Astrocyte (in vitro differentiated cells and primary cell): ENCODE measurements at regions not wholly inside any gene's neighbourhood (a gene's known extent, or its start where the extent isn't known, plus 50 kb on each side); places are given as distances from the start of the nearest gene placed in this dataset.

Experiments
- DNase-seq: peaks from one replicate; pipeline ENCODE4 v3.0.0-alpha.2; 2010; ENCODE audit warnings: low read depth
- FAIRE-seq: peaks from 2 replicates; lab custom pipeline; 2011; peaks lifted over from hg19 to GRCh38; lab: Jason Lieb, UNC
- H2AFZ ChIP-seq: 2 replicates; pipeline ENCODE4 v1.6.0; 2012; ENCODE audit warnings: low read depth, low read length, inconsistent platforms
- H3K27ac ChIP-seq: 2 replicates; pipeline ENCODE4 v1.5.1; 2011; ENCODE audit warnings: low read depth, low read length, inconsistent platforms
- H3K27me3 ChIP-seq: 2 replicates; pipeline ENCODE4 v1.6.0; 2011; ENCODE audit warnings: low read length, inconsistent platforms; ENCODE audit not compliant: insufficient read depth
- H3K36me3 ChIP-seq: 2 replicates; pipeline ENCODE4 v1.5.1; 2011; ENCODE audit warnings: low read length, inconsistent platforms; ENCODE audit not compliant: insufficient read depth
- H3K4me1 ChIP-seq: 2 replicates; pipeline ENCODE4 v1.5.1; 2011; ENCODE audit warnings: low read length, inconsistent platforms; ENCODE audit not compliant: insufficient read depth
- H3K4me2 ChIP-seq: 2 replicates; pipeline ENCODE4 v1.6.0; 2012; ENCODE audit warnings: low read length, inconsistent platforms
- H3K4me3 ChIP-seq: 2 replicates; pipeline ENCODE4 v1.5.1; 2011; ENCODE audit warnings: low read depth, mild to moderate bottlenecking, low read length, inconsistent platforms; ENCODE audit not compliant: insufficient read depth
- H3K79me2 ChIP-seq: 2 replicates; pipeline ENCODE4 v1.6.0; 2012; ENCODE audit warnings: mild to moderate bottlenecking, low read length, inconsistent platforms; ENCODE audit not compliant: insufficient read depth
- H3K9ac ChIP-seq: 2 replicates; pipeline ENCODE4 v1.6.0; 2012; ENCODE audit warnings: mild to moderate bottlenecking, low read length, inconsistent platforms
- H3K9me3 ChIP-seq: 2 replicates; pipeline ENCODE4 v1.5.1; 2012; ENCODE audit warnings: low read depth, mild to moderate bottlenecking, low read length, inconsistent platforms; ENCODE audit not compliant: insufficient read depth
- H4K20me1 ChIP-seq: 2 replicates; pipeline ENCODE4 v1.6.0; 2012; ENCODE audit warnings: low read length, inconsistent platforms; ENCODE audit not compliant: insufficient read depth
- H3K27ac Mint-ChIP-seq: one replicate; pipeline ENCODE4 v1.8.0; 2021; ENCODE audit warnings: mild to moderate bottlenecking, mixed read lengths; ENCODE audit not compliant: unreplicated experiment
- H3K27me3 Mint-ChIP-seq: one replicate; pipeline ENCODE4 v1.8.0; 2021; ENCODE audit warnings: low read depth, mixed read lengths; ENCODE audit not compliant: unreplicated experiment
- H3K36me3 Mint-ChIP-seq: one replicate; pipeline ENCODE4 v1.8.0; 2021; ENCODE audit warnings: low read depth, mixed read lengths; ENCODE audit not compliant: unreplicated experiment
- H3K4me1 Mint-ChIP-seq: one replicate; pipeline ENCODE4 v1.8.0; 2021; ENCODE audit warnings: low read depth, mixed read lengths; ENCODE audit not compliant: unreplicated experiment
- H3K4me3 Mint-ChIP-seq: one replicate; pipeline ENCODE4 v1.8.0; 2021; ENCODE audit warnings: mild to moderate bottlenecking, moderate library complexity, mixed read lengths; ENCODE audit not compliant: unreplicated experiment
- H3K9me3 Mint-ChIP-seq: one replicate; pipeline ENCODE4 v1.8.0; 2021; ENCODE audit warnings: mild to moderate bottlenecking, mixed read lengths; ENCODE audit not compliant: unreplicated experiment
- CTCF ChIP-seq: IDR thresholded peaks from 2 replicates; pipeline ENCODE4 v1.5.1; 2011; ENCODE audit warnings: low read depth, mild to moderate bottlenecking, inconsistent platforms, low read length, moderate library complexity; ENCODE audit not compliant: insufficient read depth
- EZH2 ChIP-seq: IDR thresholded peaks from 2 replicates; pipeline ENCODE4 v1.6.1; 2012; ENCODE audit warnings: mild to moderate bottlenecking, low read length, inconsistent platforms; ENCODE audit not compliant: insufficient read depth

DNA sequence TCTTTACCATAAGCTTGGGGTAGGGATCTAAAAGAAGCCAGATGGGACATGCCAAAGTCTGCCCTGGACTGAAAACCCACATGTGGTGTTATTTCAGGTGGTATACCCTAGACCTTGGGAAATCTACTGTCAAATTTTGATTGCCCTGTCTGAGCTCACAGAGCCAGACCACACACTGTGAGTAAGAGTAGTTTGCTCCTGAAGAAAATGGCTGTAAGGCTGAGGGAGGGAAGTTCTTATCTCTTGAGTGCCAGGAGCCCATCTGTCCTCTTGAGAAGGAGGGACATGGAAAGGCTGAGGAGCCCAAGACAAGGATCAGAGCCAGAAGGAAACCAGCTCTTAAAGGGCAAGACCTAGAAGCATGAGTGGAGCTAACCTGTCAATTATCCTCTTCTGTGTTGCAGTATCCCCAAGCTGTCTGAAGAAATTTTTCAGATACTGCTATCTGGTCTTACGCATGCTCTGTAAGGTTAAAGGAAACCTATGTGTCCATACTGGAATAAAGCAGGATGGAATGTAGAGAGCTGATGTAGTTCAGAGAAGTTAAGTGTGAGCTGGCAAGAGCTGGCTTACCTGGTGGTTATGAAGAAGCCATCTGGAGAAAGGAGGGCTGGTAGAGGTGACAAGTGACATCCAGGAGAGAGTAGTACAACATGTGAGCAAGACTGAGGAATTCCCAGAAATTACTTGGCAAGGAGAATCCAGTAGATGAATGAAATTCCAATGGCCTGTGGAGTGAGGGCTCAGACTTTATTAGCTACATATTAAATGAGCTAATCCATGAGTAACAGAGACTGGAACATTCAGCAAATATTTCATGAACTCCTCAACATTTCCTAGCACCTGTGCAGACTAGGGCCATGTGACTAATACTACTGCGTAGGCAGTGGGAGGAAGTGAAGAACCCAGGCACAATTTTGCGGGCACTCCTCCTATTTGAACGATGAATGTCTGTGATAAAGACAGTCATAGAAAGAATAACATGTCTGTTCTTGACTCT, 389.1 kb upstream of the KIF2A start:
- H4K20me1 ChIP-seq = no peaks in the 10 kb centered on the region
- Mint-ChIP-seq H3K4me3 (no peak overlapping the region), H3K27ac (peak overlapping the region; percentile 81)

DNA sequence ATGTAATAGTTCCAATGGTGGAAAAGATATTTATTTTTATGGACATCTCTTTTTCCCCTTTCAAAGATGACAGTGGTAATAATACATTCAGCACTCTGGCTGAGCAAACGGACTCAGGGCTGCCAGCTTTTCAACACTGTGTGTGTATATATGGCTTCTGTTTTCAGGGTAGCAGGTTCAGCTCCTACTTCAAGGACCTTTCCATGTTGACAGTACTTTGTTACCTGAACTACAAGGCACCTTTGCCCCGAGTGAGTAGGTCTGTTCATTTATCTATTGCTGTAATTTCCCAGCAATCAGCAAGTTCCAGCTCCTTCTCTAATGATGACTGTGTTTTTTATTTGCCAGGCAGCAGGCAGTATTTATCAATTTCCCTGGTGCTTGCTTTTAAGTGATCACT, 387.4 kb upstream of the KIF2A start:
- Histone ChIP-seq H3K4me2 (no peak overlapping the region), H3K9ac (no peak overlapping the region), H3K36me3 (no peaks in the 10 kb centered on the region), H3K27ac (no peak overlapping the region), H4K20me1 (no peaks in the 10 kb centered on the region), H2AFZ (no peak overlapping the region), H3K4me1 (peaks cover 9% of the 10 kb centered on the region), H3K4me3 (no peak overlapping the region), H3K9me3 (no peaks in the 10 kb centered on the region), H3K27me3 (no peaks in the 10 kb centered on the region), H3K79me2 (no peaks in the 10 kb centered on the region)
- H3K9me3 Mint-ChIP-seq = no peaks in the 10 kb centered on the region
- H3K27ac Mint-ChIP-seq = no peak overlapping the region
- TF ChIP-seq CTCF (no peak), EZH2 (no peak)
- FAIRE-seq (no peak), DNase-seq (no peak)
- peaks cover 14% of the 10 kb centered on the region for H3K4me1 Mint-ChIP-seq
- no peaks in the 10 kb centered on the region for H3K36me3 Mint-ChIP-seq
- no peak overlapping the region for H3K4me3 Mint-ChIP-seq
- H3K27me3 Mint-ChIP-seq = no peaks in the 10 kb centered on the region

More for the DNA sequence above, 389.1 kb upstream of the KIF2A start:
- Histone ChIP-seq H3K27ac (peak overlapping the region; percentile 67), H3K9ac (peak overlapping the region; percentile 12), H3K4me3 (no peak overlapping the region), H3K27me3 (no peaks in the 10 kb centered on the region), H3K4me2 (peak overlapping the region; percentile 54), H3K4me1 (peaks cover 9% of the 10 kb centered on the region), H2AFZ (no peak overlapping the region), H3K36me3 (no peaks in the 10 kb centered on the region), H3K9me3 (peaks cover 4% of the 10 kb centered on the region), H3K79me2 (no peaks in the 10 kb centered on the region)
- no peaks in the 10 kb centered on the region for H3K36me3 Mint-ChIP-seq
- TF ChIP-seq EZH2 (no peak), CTCF (no peak)
- DNase-seq = peak; percentile 94
- peak; percentile 29 for FAIRE-seq
- peaks cover 3% of the 10 kb centered on the region for H3K9me3 Mint-ChIP-seq
- H3K4me1 Mint-ChIP-seq = peaks cover 14% of the 10 kb centered on the region
- no peaks in the 10 kb centered on the region for H3K27me3 Mint-ChIP-seq

- no peaks in the 10 kb centered on the region for H3K9me3 Mint-ChIP-seq
- no peaks in the 10 kb centered on the region for H3K36me3 ChIP-seq
- H3K4me3 Mint-ChIP-seq = no peak overlapping the region
- DNase-seq = peak; percentile 22
- H3K79me2 ChIP-seq = no peaks in the 10 kb centered on the region
- no peak overlapping the region for H3K4me3 ChIP-seq
- TF ChIP-seq CTCF = no peak
- TF ChIP-seq EZH2 = no peak
- H3K27ac ChIP-seq = no peak overlapping the region
- H3K9me3 ChIP-seq = no peaks in the 10 kb centered on the region
- no peaks in the 10 kb centered on the region for H3K27me3 ChIP-seq
- no peak overlapping the region for H3K4me2 ChIP-seq
- no peak overlapping the region for H3K27ac Mint-ChIP-seq
- H3K4me1 Mint-ChIP-seq = peaks cover 22% of the 10 kb centered on the region
- no peak overlapping the region for H2AFZ ChIP-seq
- H3K27me3 Mint-ChIP-seq = no peaks in the 10 kb centered on the region
- no peaks in the 10 kb centered on the region for H3K36me3 Mint-ChIP-seq
- no peak for FAIRE-seq
- H3K9ac ChIP-seq = no peak overlapping the region
- no peaks in the 10 kb centered on the region for H4K20me1 ChIP-seq
- H3K4me1 ChIP-seq = peaks cover 9% of the 10 kb centered on the region
These were observed 386.1 kb upstream of the KIF2A start for GRCh38 chr5:61919920-61920319.
